HUES64 (cell line): ENCODE measurements at regions not wholly inside any gene's neighbourhood (a gene's known extent, or its start where the extent isn't known, plus 50 kb on each side); places are given as distances from the start of the nearest gene placed in this dataset.

ENCODE experiments used
- H3K27ac ChIP-seq: 2 replicates; pipeline ENCODE4 v1.7.0; 2013; ENCODE audit warnings: low read depth, low read length, inconsistent platforms
- H3K27me3 ChIP-seq: 2 replicates; pipeline ENCODE4 v1.6.1; 2013; ENCODE audit warnings: mild to moderate bottlenecking, low read length; ENCODE audit not compliant: insufficient read depth
- H3K36me3 ChIP-seq: 2 replicates; pipeline ENCODE4 v1.6.1; 2013; ENCODE audit warnings: mild to moderate bottlenecking, low read length; ENCODE audit not compliant: insufficient read depth
- H3K4me1 ChIP-seq: 2 replicates; pipeline ENCODE4 v1.6.1; 2013; ENCODE audit warnings: mild to moderate bottlenecking, low read length, moderate library complexity; ENCODE audit not compliant: insufficient read depth
- H3K4me3 ChIP-seq: 2 replicates; pipeline ENCODE4 v1.5.1; 2013; ENCODE audit warnings: mild to moderate bottlenecking, low read length, moderate library complexity
- H3K9ac ChIP-seq: 2 replicates; pipeline ENCODE4 v1.6.1; 2013; ENCODE audit warnings: mild to moderate bottlenecking, low read depth, low read length
- H3K9me3 ChIP-seq: 2 replicates; pipeline ENCODE4 v1.6.1; 2013; ENCODE audit warnings: low read depth, low read length; ENCODE audit not compliant: insufficient read depth
- WGBS: fragments of 150-250, 120-280 bp; methylation state at CpG from one replicate; pipeline ENCODE4 v1.1.7; 2013; ENCODE audit warnings: missing lambda C conversion rate; 5-methylcytosine and 5-hydroxymethylcytosine counted together

- Histone ChIP-seq H3K9ac (no peak overlapping the region), H3K27me3 (no peaks in the 10 kb centered on the region), H3K4me3 (no peak overlapping the region), H3K4me1 (no peaks in the 10 kb centered on the region), H3K36me3 (no peaks in the 10 kb centered on the region), H3K9me3 (0 out of 2 replicates have a peak, but pooled peaks cover 7% of the 10 kb centered on the region), H3K27ac (no peak overlapping the region)
- 97% methylated on average over 3 of the region's 3 CpGs for whole genome bisulfite sequencing
Observed at GRCh38 chr17:70879401-70879800, 710.1 kb downstream of the KCNJ2 start.

- 97% methylated on average over 1 of the region's 1 CpG for WGBS
Observed at GRCh38 chr17:70881093-70881492, 711.8 kb downstream of the KCNJ2 start.

GRCh38 chr17:70882504-70882903 lies 713.2 kb downstream of the KCNJ2 start:
- Histone ChIP-seq H3K4me3 (no peak overlapping the region), H3K9ac (no peak overlapping the region), H3K9me3 (0 out of 2 replicates have a peak, but pooled peaks cover 7% of the 10 kb centered on the region), H3K36me3 (no peaks in the 10 kb centered on the region), H3K27me3 (no peaks in the 10 kb centered on the region), H3K4me1 (no peaks in the 10 kb centered on the region), H3K27ac (no peak overlapping the region)
- 84% methylated on average over 6 of the region's 6 CpGs for WGBS

More at GRCh38 chr17:70881093-70881492, 711.8 kb downstream of the KCNJ2 start:
- H3K9me3 ChIP-seq, result 0 out of 2 replicates have a peak, but pooled peaks cover 7% of the 10 kb centered on the region
- H3K4me3 ChIP-seq, result no peak overlapping the region
- no peaks in the 10 kb centered on the region for H3K27me3 ChIP-seq
- H3K4me1 ChIP-seq, result no peaks in the 10 kb centered on the region
- no peak overlapping the region for H3K9ac ChIP-seq
- H3K27ac ChIP-seq, result no peak overlapping the region
- H3K36me3 ChIP-seq, result no peaks in the 10 kb centered on the region

GRCh38 chr17:70886648-70887047 lies 717.3 kb downstream of the KCNJ2 start:
- Histone ChIP-seq H3K27me3 (no peaks in the 10 kb centered on the region), H3K4me1 (no peaks in the 10 kb centered on the region), H3K27ac (no peak overlapping the region), H3K9ac (no peak overlapping the region), H3K4me3 (no peak overlapping the region), H3K9me3 (0 out of 2 replicates have a peak, but pooled peaks cover 7% of the 10 kb centered on the region), H3K36me3 (no peaks in the 10 kb centered on the region)
- 86% methylated on average over 1 of the region's 2 CpGs for WGBS

- 96% methylated on average over 2 of the region's 2 CpGs for WGBS
- H3K27ac ChIP-seq, result no peak overlapping the region
- H3K9ac ChIP-seq, result no peak overlapping the region
- H3K4me3 ChIP-seq, result no peak overlapping the region
- no peaks in the 10 kb centered on the region for H3K27me3 ChIP-seq
- H3K4me1 ChIP-seq, result no peaks in the 10 kb centered on the region
- 0 out of 2 replicates have a peak, but pooled peaks cover 7% of the 10 kb centered on the region for H3K9me3 ChIP-seq
- H3K36me3 ChIP-seq, result no peaks in the 10 kb centered on the region
Observed at GRCh38 chr17:70888324-70888723, 719.0 kb downstream of the KCNJ2 start.

GRCh38 chr17:70891306-70891705 lies 722.0 kb downstream of the KCNJ2 start:
- 96% methylated on average over 4 of the region's 4 CpGs for WGBS

GRCh38 chr17:70892527-70892926 lies 723.2 kb downstream of the KCNJ2 start:
- no peaks in the 10 kb centered on the region for H3K36me3 ChIP-seq
- peaks cover 3% of the 10 kb centered on the region; the same call in 1 of the 2 replicates for H3K9me3 ChIP-seq
- no peaks in the 10 kb centered on the region for H3K27me3 ChIP-seq
- H3K4me1 ChIP-seq, result peaks cover 8% of the 10 kb centered on the region; the same call in 1 of the 2 replicates
- no peak overlapping the region for H3K27ac ChIP-seq
- H3K9ac ChIP-seq, result no peak overlapping the region
- no peak overlapping the region for H3K4me3 ChIP-seq
- 100% methylated on average over 1 of the region's 1 CpG for WGBS

More at GRCh38 chr17:70891306-70891705, 722.0 kb downstream of the KCNJ2 start:
- Histone ChIP-seq H3K4me3 (no peak overlapping the region), H3K4me1 (no peaks in the 10 kb centered on the region), H3K27ac (no peak overlapping the region), H3K36me3 (no peaks in the 10 kb centered on the region), H3K9me3 (peaks cover 3% of the 10 kb centered on the region; the same call in 1 of the 2 replicates), H3K27me3 (no peaks in the 10 kb centered on the region), H3K9ac (no peak overlapping the region)

GRCh38 chr17:70896843-70897242 lies 727.5 kb downstream of the KCNJ2 start:
- H3K27ac ChIP-seq, result no peak overlapping the region
- peaks cover 6% of the 10 kb centered on the region; the same call in 1 of the 2 replicates for H3K9me3 ChIP-seq
- 71% methylated on average over 3 of the region's 4 CpGs for WGBS

GRCh38 chr17:70897446-70897845 lies 728.1 kb downstream of the KCNJ2 start:
- no peak overlapping the region for H3K27ac ChIP-seq
- no peak overlapping the region for H3K4me3 ChIP-seq
- H3K9me3 ChIP-seq, result peaks cover 6% of the 10 kb centered on the region; the same call in 1 of the 2 replicates
- no peaks in the 10 kb centered on the region for H3K36me3 ChIP-seq
- peaks cover 10% of the 10 kb centered on the region; the same call in 1 of the 2 replicates for H3K4me1 ChIP-seq
- H3K27me3 ChIP-seq, result no peaks in the 10 kb centered on the region
- H3K9ac ChIP-seq, result no peak overlapping the region

More at GRCh38 chr17:70896843-70897242, 727.5 kb downstream of the KCNJ2 start:
- no peak overlapping the region for H3K9ac ChIP-seq
- no peak overlapping the region for H3K4me3 ChIP-seq
- no peaks in the 10 kb centered on the region for H3K27me3 ChIP-seq
- H3K4me1 ChIP-seq, result peaks cover 10% of the 10 kb centered on the region; the same call in 1 of the 2 replicates
- no peaks in the 10 kb centered on the region for H3K36me3 ChIP-seq

GRCh38 chr17:70901870-70902269 lies 732.5 kb downstream of the KCNJ2 start:
- H3K27me3 ChIP-seq, result no peaks in the 10 kb centered on the region
- peaks cover 21% of the 10 kb centered on the region for H3K4me1 ChIP-seq
- H3K4me3 ChIP-seq, result no peak overlapping the region
- WGBS, result 96% methylated on average over 2 of the region's 2 CpGs
- H3K27ac ChIP-seq, result no peak overlapping the region
- no peaks in the 10 kb centered on the region for H3K36me3 ChIP-seq
- H3K9ac ChIP-seq, result no peak overlapping the region
- H3K9me3 ChIP-seq, result peaks cover 6% of the 10 kb centered on the region; the same call in 1 of the 2 replicates

GRCh38 chr17:70905796-70906195 lies 736.5 kb downstream of the KCNJ2 start:
- H3K9me3 ChIP-seq, result peaks cover 6% of the 10 kb centered on the region; the same call in 1 of the 2 replicates
- no peaks in the 10 kb centered on the region for H3K27me3 ChIP-seq
- no peak overlapping the region for H3K9ac ChIP-seq
- H3K36me3 ChIP-seq, result no peaks in the 10 kb centered on the region
- H3K4me1 ChIP-seq, result peaks cover 19% of the 10 kb centered on the region
- no peak overlapping the region for H3K27ac ChIP-seq
- 90% methylated on average over 3 of the region's 3 CpGs for WGBS
- no peak overlapping the region for H3K4me3 ChIP-seq

- Histone ChIP-seq H3K9me3 (0 out of 2 replicates have a peak, but pooled peaks cover 3% of the 10 kb centered on the region), H3K36me3 (no peaks in the 10 kb centered on the region), H3K27me3 (no peaks in the 10 kb centered on the region), H3K9ac (no peak overlapping the region), H3K27ac (no peak overlapping the region), H3K4me1 (peaks cover 19% of the 10 kb centered on the region), H3K4me3 (no peak overlapping the region)
- WGBS, result 37% methylated on average over 2 of the region's 2 CpGs
Observed at GRCh38 chr17:70906808-70907207, 737.5 kb downstream of the KCNJ2 start.
